ENCODE measurements at regions not wholly inside any gene's neighbourhood (a gene's known extent, or its start where the extent isn't known, plus 50 kb on each side); places are given as distances from the start of the nearest gene placed in this dataset.

- TF ChIP-seq POLR2AphosphoS5 (IDR thresholded peaks at IDR 0.05; ENCODE audit: low read depth, low read length), result no peak
- TF ChIP-seq, protein P1, sequence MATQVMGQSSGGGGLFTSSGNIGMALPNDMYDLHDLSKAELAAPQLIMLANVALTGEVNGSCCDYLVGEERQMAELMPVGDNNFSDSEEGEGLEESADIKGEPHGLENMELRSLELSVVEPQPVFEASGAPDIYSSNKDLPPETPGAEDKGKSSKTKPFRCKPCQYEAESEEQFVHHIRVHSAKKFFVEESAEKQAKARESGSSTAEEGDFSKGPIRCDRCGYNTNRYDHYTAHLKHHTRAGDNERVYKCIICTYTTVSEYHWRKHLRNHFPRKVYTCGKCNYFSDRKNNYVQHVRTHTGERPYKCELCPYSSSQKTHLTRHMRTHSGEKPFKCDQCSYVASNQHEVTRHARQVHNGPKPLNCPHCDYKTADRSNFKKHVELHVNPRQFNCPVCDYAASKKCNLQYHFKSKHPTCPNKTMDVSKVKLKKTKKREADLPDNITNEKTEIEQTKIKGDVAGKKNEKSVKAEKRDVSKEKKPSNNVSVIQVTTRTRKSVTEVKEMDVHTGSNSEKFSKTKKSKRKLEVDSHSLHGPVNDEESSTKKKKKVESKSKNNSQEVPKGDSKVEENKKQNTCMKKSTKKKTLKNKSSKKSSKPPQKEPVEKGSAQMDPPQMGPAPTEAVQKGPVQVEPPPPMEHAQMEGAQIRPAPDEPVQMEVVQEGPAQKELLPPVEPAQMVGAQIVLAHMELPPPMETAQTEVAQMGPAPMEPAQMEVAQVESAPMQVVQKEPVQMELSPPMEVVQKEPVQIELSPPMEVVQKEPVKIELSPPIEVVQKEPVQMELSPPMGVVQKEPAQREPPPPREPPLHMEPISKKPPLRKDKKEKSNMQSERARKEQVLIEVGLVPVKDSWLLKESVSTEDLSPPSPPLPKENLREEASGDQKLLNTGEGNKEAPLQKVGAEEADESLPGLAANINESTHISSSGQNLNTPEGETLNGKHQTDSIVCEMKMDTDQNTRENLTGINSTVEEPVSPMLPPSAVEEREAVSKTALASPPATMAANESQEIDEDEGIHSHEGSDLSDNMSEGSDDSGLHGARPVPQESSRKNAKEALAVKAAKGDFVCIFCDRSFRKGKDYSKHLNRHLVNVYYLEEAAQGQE (IDR thresholded peaks at IDR 0.05; ENCODE audit: insufficient read depth in 1 of 2, low read depth in 2 of 2, low read length in 2 of 2), result no peak
- no peak for TF ChIP-seq SIN3A (IDR thresholded peaks at IDR 0.05; ENCODE audit: borderline replicate concordance, insufficient read depth, low read length)
- TF ChIP-seq TAF1 (IDR thresholded peaks at IDR 0.05; ENCODE audit: borderline replicate concordance, insufficient read depth, low read length), result no peak
- no peak for TF ChIP-seq FOXP2 (optimal IDR thresholded peaks at IDR 0.05; ENCODE audit: borderline replicate concordance, extremely low read depth, extremely low read length, insufficient read depth)
Measured at GRCh38 chr9:88810826-88811225, 180.4 kb upstream of the S1PR3 start.

All from PFSK-1 (cell line).